HG03442 (cell line): ENCODE measurements at regions not wholly inside any gene's neighbourhood (a gene's known extent, or its start where the extent isn't known, plus 50 kb on each side); places are given as distances from the start of the nearest gene placed in this dataset.
"Not testable (repeated sequence)": the region's sequence is repeated elsewhere in the genome, so short reads cannot be mapped to it uniquely, and the experiment has no call there.

Source experiments
- ATAC-seq: cut with Tn5 transposase; IDR thresholded peaks from one replicate; pipeline ENCODE4 v1.9.1; 2021; ENCODE audit warnings: mild to moderate bottlenecking, moderate library complexity; ENCODE audit not compliant: unreplicated experiment

- no peak for ATAC-seq
These were observed 428.1 kb upstream of the DPH6 start for GRCh38 chr15:35974052-35974451.

GRCh38 chr15:35975941-35976340 lies 430.0 kb upstream of the DPH6 start:
- ATAC-seq = no peak

DNA sequence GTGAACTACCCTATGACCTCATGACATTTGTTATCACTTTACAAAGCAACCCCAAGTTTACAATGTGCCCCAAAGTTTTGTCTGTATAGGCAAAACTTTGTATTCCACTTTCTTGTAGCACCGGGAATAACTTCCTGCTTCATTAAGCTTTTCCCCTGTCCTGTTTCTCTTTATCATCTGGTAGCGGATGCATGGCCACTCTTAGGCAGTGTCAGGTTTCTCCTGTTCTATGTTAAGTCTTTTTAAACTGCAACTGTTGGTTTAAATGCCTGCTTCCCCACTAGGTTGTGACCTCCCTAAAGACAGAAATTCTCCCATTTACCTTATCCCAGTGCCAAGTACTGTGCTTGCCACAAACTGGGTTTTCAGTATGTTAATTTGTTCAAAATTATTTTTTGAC lies 433.6 kb upstream of the DPH6 start:
- no peak for ATAC-seq

- no peak for ATAC-seq
These were observed 434.8 kb upstream of the DPH6 start for GRCh38 chr15:35980719-35981118.

DNA sequence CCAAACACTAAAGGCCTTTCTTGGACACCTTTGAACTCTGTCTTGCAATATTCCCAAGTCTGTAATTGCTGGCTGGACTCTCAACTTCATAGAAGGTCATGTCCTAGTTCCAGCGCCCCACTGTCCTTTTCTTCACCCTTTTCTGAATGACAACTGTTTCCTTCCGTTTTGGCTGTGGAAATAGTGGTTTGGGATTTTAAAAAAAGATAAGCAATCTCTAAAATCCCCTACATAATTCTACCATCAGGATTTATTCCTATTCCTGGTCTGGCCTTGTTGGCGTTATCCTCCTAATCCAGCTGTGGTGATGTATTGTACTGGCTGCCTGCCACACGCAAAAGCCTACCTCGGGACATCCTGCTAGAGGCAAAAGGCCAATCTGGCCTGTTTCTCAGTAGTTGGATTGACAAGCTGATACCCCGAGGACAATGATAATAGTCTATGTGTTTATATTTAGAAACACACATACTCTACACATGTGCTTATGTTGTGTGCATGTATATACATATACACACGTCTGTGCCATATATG lies 440.3 kb upstream of the DPH6 start:
- no peak for ATAC-seq

- ATAC-seq = no peak
These were observed 441.1 kb upstream of the DPH6 start for GRCh38 chr15:35987056-35987455.

- no peak for ATAC-seq
These were observed 445.4 kb upstream of the DPH6 start for GRCh38 chr15:35991386-35991785.

DNA sequence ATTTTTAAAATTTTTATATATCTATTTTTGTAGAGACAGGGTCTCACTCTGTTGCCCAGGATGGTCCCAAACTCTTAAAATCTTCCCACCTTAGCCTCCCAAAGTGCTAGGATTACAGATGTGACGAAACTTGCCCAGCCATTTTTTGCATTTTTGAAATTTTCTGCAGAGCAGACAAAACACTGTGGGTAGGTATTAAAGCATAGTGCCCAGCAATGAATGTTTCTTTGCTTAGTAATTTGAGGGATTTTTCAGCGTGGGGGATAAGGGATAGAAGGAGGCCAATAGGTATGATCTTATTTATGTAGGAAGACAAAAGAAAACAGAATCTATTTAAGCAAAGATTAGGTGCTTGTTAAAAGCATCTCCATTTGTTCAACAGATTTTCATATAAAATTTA lies 446.8 kb upstream of the DPH6 start:
- no peak for ATAC-seq

DNA sequence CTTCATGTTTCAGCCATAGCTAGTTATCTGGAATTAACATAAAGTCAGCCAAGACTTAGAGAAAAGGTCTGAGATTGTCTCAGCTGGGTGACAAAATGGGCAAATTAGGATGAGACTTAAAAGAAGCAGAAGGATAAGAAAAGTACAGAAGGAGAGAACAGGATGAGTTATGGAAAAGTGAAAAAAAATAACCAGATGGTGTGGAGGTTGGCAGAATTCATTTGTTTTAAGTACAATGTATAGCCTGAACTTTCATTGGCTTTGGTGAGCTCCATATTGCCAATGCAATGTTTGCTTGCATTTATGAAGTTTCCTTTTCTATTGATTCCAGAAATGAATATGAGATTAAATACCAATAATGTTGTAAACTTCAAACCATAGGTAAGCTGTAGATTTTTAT lies 447.2 kb upstream of the DPH6 start:
- ATAC-seq = no peak

DNA sequence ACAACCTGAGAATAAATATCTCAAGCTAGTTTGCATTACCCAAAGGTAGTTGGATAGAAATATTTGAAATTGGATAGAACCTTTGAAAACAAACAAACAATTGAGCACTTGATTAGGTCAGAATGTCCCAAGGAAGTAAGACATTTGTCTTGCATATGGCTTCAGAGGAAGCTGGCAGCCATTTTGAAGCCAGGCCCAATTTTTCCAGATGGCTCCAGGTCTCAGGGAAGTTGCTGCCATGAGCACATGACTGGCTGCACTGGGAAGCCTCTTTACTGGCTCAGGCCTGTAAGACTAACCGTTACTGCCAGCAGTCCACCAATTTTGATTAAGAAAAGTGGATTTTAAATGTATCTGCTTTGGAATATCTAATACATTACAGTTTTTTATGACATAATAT lies 448.9 kb upstream of the DPH6 start:
- no peak for ATAC-seq

DNA sequence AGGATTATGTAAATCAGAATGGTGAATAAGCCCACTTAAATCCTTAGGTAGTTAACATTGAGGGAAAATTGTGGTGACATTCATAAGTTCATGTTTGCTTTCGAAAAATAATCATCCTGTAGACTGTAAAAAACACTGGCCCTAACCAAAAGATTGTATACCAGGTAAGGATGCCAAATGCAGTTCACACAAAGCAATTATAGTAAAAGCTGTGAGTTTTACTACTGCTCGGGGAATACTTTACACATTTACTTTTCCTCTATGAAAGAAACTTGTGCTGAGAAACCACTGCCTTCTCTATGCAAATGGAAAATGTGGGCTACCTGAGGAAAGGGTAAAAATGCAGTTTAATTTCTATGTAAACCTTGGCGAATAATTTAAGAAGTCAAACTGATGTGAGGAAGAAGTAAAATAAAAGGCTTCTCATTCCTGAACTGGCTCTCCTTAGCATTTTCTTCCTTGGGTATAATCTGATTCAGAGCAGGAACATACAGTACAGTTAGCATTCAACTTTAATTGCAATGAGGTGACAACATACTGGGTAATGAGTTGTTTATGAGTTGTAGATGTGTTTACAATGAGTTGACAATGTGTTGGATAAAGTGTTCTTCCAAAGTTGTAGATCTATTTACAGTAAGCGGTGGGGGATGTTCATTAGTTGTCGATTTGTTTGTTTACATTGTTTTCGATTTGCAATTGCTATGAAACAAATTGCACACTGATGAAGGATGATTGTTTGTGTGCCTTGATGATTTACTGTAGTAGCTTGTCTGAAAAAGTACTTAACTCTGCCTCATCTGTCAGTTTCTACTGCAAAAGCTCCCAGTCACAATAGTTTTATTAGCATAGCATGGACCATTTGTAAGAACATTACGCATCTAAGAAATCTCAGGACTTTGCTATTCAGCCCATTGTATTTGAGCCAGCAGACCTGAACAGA lies 453.0 kb upstream of the DPH6 start:
- ATAC-seq = no peak

- no peak for ATAC-seq
These were observed 459.0 kb upstream of the DPH6 start for GRCh38 chr15:36004891-36005490.

GRCh38 chr15:36005542-36005941 lies 459.6 kb upstream of the DPH6 start:
- no peak for ATAC-seq

DNA sequence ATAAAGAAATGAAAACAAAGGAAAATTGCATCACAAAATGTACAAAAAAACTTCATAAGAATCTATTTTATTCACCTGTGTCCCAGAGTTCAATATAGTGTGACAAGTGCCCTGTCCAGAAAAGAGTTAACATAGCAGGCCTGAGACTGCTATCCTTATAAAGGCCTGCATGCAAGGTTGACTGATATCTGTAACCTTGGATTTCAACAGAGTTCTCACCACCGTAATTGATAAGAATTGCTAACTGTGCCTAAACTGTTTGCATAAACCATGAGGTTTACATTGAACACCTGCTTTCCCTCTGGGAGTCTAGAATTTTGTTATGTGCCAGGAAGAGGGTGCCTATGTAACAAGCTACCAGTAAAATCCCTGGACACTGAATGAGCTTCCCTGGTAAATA lies 461.7 kb upstream of the DPH6 start:
- ATAC-seq = no peak

DNA sequence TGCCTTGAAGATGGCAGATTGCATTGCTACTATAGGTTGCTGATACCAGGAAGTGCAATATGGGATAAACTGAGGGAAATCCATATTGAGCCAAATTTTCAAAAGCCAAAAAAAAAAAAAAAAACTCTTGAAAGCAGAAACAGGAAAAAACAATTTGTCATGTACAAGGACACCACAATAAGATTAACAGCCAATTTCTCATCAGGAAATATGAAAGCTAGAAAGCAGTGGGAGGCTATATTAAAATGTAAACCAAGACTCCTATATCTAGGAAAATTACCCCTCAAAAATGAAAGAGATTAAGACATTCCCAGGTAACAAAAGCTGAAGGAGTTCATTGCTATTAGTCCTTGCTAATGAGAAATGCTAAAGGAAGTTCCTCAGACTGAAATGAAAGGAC lies 462.8 kb upstream of the DPH6 start:
- no peak for ATAC-seq

DNA sequence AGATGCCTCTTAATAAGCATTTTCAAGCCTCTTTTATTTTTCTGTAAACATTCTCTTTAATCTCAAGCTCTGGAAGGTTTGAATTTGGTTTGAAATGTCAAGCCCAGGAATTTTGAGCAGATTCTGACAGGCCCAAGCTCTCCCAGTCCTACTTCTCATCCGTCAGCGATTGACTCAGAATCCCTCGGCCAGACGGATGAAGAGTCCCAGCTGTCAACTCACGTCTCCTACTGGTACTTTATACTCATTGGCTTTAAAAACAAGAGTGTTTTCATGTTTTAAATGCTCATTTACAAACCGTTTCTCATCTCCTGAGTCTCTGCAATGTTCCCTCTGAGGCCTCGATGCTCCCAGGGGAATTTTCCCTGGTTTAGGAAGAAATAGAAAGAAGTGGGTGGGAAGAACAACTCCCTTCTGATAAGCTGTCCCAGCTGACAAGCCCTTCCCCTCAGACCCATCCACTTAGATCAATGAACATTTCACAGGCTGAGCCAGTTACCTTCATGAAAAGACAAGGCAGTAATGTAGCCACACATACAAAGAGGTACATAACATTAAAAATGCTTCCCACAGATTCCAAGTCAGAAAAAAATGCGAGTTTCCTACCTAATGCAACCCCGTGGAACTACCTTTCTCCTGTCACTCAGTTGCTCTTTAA lies 478.2 kb upstream of the DPH6 start:
- no peak for ATAC-seq

DNA sequence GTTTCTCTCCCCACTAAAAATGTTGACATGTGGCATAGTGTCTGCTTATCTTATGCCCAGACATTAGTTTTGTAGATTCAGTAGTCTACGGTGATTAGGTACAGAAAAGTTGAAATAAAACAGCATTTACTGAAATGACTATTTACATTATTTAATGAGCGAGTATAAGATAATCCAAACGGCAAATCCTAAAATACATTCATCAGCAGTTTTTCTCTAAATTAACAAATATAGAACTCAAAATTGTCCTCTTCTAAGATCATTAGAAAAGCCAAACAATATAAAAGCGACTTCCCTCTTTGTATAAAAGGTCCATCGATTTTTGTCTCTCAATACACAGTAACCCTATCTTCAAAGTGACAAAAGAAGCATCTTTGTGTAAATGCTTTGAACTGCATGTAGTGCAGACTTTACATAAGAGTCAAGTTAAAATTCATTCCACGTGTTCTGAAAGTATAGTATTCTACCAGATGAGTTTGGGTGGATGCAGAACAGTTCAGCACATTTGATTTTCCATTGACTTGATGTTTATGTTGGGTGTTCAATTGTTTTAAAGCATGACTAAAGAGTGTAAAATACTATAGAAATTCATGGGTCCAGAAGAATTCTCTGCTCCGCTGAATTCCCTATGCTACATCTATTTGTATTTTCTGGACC lies 480.8 kb upstream of the DPH6 start:
- no peak for ATAC-seq

GRCh38 chr15:36029606-36030210 lies 483.7 kb upstream of the DPH6 start:
- ATAC-seq = no peak

DNA sequence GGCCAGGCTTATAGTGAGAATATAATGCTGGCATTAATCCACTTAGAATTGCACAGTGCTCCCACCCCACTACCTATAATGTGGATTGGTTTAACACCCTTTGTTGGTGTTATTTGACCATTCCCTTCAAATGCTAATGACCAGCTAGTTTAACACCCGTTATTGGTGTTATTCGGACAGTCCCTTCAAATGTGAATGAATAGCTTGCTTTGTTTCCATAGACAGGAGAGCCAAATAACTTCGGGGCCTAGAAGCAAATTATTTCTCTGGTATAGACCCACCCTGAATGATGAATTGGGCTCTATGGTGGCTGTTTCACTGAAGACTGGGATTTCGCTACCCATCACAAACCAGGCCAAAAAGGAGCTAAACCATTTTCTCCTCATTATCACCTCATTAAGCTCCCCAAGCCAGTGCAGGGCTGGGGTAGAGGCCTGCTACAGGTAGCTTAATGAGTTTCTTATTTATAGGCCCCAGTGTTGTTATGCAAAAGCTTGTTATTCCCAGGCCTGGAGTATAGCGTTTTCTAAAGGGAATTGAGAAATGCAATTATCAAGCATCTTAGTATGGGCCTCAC lies 494.1 kb upstream of the DPH6 start:
- ATAC-seq = no peak

- ATAC-seq = not testable (repeated sequence)
These were observed 501.2 kb upstream of the DPH6 start for GRCh38 chr15:36047018-36047716.
